ENCODE measurements at regions not wholly inside any gene's neighbourhood (a gene's known extent, or its start where the extent isn't known, plus 50 kb on each side); places are given as distances from the start of the nearest gene placed in this dataset.

DNA sequence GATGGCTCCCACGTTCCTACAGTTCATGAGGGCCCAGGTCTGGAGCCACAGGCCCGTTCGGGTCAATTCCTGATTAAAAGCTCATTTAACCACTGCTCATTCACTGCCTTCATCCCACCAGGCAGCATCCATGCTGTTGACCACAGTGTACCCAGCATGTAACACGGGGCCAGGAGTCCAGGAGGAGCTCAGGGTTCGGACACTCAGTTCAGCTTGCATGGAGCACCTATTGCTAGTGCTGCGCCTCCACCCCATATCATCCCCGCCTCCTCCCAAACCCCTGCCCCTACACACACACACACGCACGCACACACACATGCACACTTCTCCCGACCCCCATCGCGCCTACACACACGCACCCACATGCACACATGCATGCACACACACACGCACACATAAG, 72.9 kb upstream of the SNTG2 start:
- no peak for DNase-seq (ENCODE audit: low read depth)
- TF ChIP-seq, protein P1, sequence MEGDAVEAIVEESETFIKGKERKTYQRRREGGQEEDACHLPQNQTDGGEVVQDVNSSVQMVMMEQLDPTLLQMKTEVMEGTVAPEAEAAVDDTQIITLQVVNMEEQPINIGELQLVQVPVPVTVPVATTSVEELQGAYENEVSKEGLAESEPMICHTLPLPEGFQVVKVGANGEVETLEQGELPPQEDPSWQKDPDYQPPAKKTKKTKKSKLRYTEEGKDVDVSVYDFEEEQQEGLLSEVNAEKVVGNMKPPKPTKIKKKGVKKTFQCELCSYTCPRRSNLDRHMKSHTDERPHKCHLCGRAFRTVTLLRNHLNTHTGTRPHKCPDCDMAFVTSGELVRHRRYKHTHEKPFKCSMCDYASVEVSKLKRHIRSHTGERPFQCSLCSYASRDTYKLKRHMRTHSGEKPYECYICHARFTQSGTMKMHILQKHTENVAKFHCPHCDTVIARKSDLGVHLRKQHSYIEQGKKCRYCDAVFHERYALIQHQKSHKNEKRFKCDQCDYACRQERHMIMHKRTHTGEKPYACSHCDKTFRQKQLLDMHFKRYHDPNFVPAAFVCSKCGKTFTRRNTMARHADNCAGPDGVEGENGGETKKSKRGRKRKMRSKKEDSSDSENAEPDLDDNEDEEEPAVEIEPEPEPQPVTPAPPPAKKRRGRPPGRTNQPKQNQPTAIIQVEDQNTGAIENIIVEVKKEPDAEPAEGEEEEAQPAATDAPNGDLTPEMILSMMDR (conservative IDR thresholded peaks at IDR 0.05; ENCODE audit: low read length): no peak
- H3K4me3 ChIP-seq (ENCODE audit: low read length): no peak overlapping the region

DNA sequence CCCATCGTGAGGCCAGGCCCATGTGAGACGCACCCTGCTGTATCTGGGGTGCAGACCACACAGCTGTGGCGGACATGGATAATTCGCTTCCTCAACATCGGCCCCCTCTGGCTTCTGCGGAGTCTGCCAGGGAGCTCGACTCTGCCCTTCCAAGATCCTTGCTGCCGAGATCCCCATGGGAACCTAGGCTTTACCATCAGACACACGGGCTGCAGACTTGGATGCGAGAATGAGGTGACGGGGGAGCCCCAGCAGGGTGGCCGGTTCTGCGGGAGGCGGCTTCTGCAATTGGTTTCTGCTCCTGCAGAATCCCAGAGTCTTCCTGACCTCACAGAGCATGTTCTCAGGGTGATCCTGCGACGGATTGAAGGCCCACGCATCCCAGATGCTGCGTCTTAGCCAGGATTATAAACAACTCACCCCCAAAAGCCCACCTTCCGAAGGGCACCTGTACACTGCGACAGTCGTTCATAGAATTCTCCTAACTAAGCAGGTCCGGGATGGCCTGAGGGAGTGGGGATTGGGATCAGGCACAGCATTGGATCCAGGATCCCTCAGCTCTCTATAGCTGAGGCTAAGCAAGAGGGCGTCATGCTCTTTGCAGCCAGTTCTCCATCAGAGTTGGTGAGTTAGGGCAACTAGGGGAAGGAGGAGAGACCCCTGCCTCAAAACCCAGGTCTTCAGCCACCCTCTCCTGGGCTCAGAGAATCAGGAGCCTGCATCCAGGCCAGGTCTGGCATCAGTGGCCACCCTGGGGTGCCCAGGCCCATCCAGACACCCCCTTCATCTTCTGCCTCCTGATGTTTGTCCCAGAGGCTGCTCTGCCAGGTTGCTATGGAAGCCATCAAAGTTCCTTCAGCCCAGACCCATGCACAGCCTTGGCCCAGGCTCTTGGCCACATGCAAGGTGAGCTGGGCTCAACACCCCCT, 74.7 kb upstream of the SNTG2 start:
- DNase-seq (ENCODE audit: low read depth): no peak
- H3K4me3 ChIP-seq (ENCODE audit: low read length): no peak overlapping the region
- TF ChIP-seq, protein P1 (conservative IDR thresholded peaks at IDR 0.05; ENCODE audit: low read length): no peak

DNA sequence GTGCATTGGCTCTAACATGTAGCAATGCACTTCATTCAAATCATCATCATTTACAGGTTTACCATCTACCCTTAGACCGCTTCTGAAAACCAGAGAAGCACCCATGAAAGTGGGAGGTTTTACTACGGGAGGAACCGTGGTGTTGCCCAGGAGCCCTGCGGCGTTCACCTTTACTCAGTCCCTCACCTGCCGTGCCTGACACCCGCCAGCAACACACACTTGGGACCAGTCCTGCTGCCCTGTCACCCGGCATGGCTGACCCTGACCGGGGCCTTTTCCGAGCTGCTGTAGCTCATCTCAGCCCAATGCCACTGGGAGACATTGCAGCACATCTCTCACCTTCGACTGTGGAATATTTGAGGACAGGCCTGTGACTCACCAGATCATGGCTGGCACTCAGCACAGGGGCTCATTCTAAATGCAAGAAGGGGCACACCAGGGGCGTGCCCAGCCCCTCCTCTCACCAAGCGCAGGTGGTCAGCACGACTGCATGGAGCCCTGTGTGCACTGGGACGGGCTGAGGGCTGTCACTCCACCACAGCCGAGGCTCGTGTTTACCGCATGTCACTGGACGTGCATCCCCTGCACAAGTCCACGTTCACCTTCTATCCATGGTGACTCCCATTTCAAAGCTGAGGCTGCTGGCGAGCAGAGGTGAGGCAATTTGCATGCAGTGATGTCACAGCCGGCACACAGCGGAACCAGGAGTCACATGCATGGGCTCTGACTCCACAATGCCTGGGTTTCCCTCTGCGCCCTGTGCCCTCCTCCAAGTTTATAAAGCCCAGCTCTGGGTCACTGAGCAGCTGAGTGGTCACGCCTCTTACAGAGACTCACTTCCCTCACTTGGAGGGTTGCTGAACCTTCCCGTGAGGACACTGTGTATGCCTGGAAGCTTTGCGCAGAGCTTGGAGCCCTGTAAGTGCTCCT, 76.7 kb upstream of the SNTG2 start:
- TF ChIP-seq, protein P1 (conservative IDR thresholded peaks at IDR 0.05; ENCODE audit: low read length): no peak

DNA sequence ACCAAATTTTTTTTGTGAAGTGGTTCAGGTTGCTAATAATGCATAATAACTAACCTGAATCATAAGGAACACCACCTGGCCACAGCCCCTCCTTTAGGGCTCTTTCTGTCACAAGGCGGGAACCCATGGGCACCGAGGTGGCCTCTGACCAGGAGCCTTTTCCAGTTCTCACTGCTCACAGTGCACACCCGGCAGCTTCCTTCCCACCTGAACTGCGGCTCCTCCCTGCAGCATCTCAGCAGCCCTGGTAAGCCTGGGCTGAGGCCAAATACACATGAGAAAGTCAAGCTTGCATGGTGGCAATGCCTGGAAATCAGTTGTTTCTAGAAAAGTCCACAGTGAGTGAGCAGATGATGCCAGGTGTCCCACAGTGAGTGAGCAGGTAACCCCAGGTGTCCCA, 77.6 kb upstream of the SNTG2 start:
- no peak for DNase-seq (ENCODE audit: low read depth)
- TF ChIP-seq, protein P1 (conservative IDR thresholded peaks at IDR 0.05; ENCODE audit: low read length): no peak
- H3K4me3 ChIP-seq (ENCODE audit: low read length): no peak overlapping the region

More for the DNA sequence above, 76.7 kb upstream of the SNTG2 start:
- no peak overlapping the region for H3K4me3 ChIP-seq (ENCODE audit: low read length)
- no peak for DNase-seq (ENCODE audit: low read depth)

DNA sequence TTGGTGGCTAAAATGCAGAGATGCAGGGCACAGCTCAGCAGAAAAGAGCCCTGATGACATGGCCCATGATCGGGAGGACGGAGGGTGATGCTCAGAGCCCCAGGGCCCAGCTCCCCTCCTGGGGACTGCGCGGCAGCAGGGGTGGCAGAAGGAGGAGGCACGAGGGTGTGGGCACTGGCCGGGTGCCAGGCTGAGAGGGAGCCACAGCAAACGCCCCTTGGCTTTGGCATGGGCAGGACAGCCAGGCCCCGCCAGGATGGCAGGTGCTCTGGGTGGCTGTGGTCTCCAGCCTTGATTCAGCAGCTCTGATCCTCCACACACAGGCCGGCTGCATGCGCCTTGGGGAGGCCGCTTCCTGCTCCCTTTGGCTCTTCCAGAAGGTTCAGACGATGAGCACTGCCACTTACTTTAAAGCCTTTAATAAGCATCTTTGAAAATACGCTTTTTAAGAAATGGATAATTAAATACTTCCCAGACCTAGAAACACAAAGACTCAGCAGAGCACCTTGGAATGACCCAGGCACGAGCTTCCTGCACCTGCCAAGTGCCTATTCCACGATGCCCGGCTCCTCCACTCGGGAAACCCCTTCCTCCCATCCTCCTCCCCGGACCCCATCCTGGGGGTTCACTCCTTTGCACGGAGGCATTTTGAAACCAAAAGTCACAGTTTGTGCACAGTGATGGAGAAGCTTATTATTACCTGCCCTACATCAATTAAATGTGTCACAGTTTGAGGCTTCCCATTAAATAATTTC, 78.5 kb upstream of the SNTG2 start:
- H3K4me3 ChIP-seq (ENCODE audit: low read length): no peak overlapping the region
- TF ChIP-seq, protein P1 (conservative IDR thresholded peaks at IDR 0.05; ENCODE audit: low read length): no peak
- no peak for DNase-seq (ENCODE audit: low read depth)

DNA sequence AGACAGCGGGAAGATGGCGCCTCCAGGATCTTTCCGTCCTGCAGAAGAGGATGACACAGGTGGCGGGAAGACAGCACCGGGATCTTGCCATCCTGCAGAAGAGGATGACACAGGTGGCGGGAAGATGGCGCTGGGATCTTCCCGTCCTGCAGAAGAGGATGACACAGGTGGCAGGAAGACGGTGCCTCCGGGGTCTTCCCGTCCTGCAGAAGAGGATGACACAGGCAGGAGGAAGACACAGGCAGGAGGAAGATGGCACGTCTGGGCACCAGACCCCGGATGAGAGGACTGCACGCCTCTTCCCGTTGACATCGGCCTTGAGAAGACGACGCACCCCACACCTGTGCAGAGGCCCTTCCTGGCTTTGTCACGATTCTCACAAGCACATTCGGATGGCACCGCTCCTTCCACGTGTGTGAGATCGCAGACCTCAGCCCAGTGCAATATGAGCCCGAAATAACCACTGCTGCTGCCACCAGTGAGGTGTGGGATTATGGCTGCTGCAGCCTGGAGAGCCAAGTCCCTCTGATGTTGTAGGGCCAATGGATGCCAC, 79.4 kb upstream of the SNTG2 start:
- TF ChIP-seq, protein P1 (conservative IDR thresholded peaks at IDR 0.05; ENCODE audit: low read length): no peak

More for the DNA sequence above, 79.4 kb upstream of the SNTG2 start:
- no peak for DNase-seq (ENCODE audit: low read depth)
- H3K4me3 ChIP-seq (ENCODE audit: low read length): no peak overlapping the region
